ENCODE measurements at regions not wholly inside any gene's neighbourhood (a gene's known extent, or its start where the extent isn't known, plus 50 kb on each side); places are given as distances from the start of the nearest gene placed in this dataset.

GRCh38 chr6:138654715-138655634 is 118.6 kb upstream of the CCDC28A start:
- in situ Hi-C loops (cut with HindIII; ENCODE audit: low pct_ligation_motif_present, low sequenced_read_pairs) = no loop called here
- no peak for TF ChIP-seq CTCF (IDR thresholded peaks at IDR 0.05; ENCODE audit: low read depth, low read length, missing control alignments)
- H3K4me3 ChIP-seq (ENCODE audit: low read depth, low read length) = no peak overlapping the region
- peak overlapping the region; percentile 17 for H3K27ac ChIP-seq
- no peaks in the 10 kb centered on the region for H3K36me3 ChIP-seq (replicated peaks)
- DNase-seq = peak; percentile 40
- no peaks in the 10 kb centered on the region for H3K27me3 ChIP-seq (replicated peaks)

GRCh38 chr6:138655828-138656227 is 117.7 kb upstream of the CCDC28A start:
- no peak for TF ChIP-seq CTCF (IDR thresholded peaks at IDR 0.05; ENCODE audit: low read depth, low read length, missing control alignments)
- in situ Hi-C loops (cut with HindIII; ENCODE audit: low pct_ligation_motif_present, low sequenced_read_pairs) = no loop called here
- no peaks in the 10 kb centered on the region for H3K27me3 ChIP-seq (replicated peaks)
- DNase-seq = no peak
- no peaks in the 10 kb centered on the region for H3K36me3 ChIP-seq (replicated peaks)
- no peak overlapping the region for H3K27ac ChIP-seq
- no peak overlapping the region for H3K4me3 ChIP-seq (ENCODE audit: low read depth, low read length)

- Histone ChIP-seq H3K27ac (no peak overlapping the region), H3K36me3 (replicated peaks) (no peaks in the 10 kb centered on the region), H3K27me3 (replicated peaks) (no peaks in the 10 kb centered on the region), H3K4me3 (ENCODE audit: low read depth, low read length) (no peak overlapping the region)
- no peak for TF ChIP-seq CTCF (IDR thresholded peaks at IDR 0.05; ENCODE audit: low read depth, low read length, missing control alignments)
- in situ Hi-C loops (cut with HindIII; ENCODE audit: low pct_ligation_motif_present, low sequenced_read_pairs) = no loop called here
- no peak for DNase-seq
These were observed 117.1 kb upstream of the CCDC28A start for GRCh38 chr6:138656364-138657064.

- in situ Hi-C loops (cut with HindIII; ENCODE audit: low pct_ligation_motif_present, low sequenced_read_pairs) = no loop called here
- no peak for DNase-seq
- TF ChIP-seq CTCF (IDR thresholded peaks at IDR 0.05; ENCODE audit: low read depth, low read length, missing control alignments) = no peak
- Histone ChIP-seq H3K27ac (no peak overlapping the region), H3K4me3 (ENCODE audit: low read depth, low read length) (no peak overlapping the region), H3K27me3 (replicated peaks) (no peaks in the 10 kb centered on the region), H3K36me3 (replicated peaks) (no peaks in the 10 kb centered on the region)
These were observed 116.5 kb upstream of the CCDC28A start for GRCh38 chr6:138657065-138657425.

GRCh38 chr6:138659998-138660397 is 113.6 kb upstream of the CCDC28A start:
- Histone ChIP-seq H3K27me3 (replicated peaks) (no peaks in the 10 kb centered on the region), H3K36me3 (replicated peaks) (no peaks in the 10 kb centered on the region), H3K27ac (no peak overlapping the region), H3K4me3 (ENCODE audit: low read depth, low read length) (no peak overlapping the region)
- in situ Hi-C loops (cut with HindIII; ENCODE audit: low pct_ligation_motif_present, low sequenced_read_pairs) = no loop called here
- no peak for TF ChIP-seq CTCF (IDR thresholded peaks at IDR 0.05; ENCODE audit: low read depth, low read length, missing control alignments)
- DNase-seq = no peak
